Activated gamma-delta T cell treated with Interleukin-2 at 50 U/mL for 16 hours (primary cell): ENCODE measurements at regions not wholly inside any gene's neighbourhood (a gene's known extent, or its start where the extent isn't known, plus 50 kb on each side); places are given as distances from the start of the nearest gene placed in this dataset.

ENCODE experiments used
- DNase-seq: peaks from one replicate; pipeline ENCODE4 v3.0.0-alpha.2; 2020

DNA sequence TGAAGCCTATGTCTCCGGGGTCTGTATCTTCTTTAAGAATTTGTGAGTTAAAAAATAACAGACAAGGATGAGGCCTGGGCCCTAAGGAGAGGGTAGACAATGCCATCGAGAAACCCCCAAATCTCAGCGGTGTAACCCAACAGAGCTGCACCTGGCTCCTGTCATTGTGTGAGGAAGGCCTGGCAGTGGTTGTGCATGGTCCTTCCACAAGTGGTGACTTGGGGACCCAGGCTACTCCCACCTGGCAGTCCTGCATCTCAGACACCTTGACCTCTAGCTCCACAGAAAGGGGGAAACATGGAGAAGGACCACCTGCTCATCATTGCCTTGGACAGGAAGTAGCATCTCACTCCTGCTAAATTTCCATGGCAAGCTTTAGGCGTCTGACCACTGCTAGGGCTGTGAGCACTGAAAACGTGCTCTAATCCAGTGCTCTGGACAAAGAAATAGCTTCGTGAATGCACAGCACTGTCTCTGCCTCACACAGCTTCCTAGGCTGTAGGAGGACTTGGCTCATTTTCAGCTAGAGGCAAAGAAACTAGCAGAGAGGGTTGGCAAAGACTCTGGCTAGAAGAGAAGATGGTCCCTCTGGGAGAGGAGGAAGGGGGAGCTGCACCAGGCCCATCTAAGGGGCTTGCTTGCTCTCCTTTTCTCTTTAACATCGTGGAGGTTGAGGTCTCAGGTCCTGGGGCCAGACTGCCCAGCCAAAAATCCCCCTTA, 273.9 kb upstream of the ZMIZ1 start:
- no peak for DNase-seq

DNA sequence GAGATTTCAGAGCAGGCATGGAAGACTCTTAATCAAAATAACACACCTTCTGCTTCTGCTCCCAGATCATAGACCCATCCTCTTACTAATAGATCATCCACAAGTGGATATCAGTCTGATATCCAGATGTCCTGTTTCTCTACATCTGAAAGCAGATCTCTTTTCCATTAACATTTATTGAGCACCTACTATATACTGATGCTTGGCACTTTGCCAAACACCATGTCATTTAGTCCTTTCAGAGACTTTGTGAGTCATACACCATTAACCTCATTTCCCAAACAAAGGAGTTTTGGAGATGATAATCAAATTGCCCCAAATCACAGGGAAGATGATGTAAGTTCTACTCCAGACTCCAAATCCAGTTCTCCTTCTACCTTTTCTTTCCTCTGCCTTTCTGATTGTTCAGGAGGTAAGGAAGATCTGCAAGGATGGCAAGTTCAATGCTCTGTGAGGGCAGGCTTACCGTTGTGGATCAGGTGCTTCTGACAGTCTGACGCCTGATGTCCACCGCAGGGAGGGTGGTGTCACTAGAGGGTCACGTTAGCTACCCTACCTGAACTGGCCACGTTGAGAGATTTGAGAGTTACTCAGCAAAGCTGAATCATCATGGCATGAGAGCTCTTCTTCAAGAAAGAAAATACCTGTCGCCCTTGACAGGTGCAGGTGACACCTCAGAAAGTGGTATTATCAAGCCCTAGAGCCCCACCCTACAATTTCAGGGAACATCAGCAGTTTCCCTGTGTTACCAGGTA, 269.6 kb upstream of the ZMIZ1 start:
- no peak for DNase-seq

DNA sequence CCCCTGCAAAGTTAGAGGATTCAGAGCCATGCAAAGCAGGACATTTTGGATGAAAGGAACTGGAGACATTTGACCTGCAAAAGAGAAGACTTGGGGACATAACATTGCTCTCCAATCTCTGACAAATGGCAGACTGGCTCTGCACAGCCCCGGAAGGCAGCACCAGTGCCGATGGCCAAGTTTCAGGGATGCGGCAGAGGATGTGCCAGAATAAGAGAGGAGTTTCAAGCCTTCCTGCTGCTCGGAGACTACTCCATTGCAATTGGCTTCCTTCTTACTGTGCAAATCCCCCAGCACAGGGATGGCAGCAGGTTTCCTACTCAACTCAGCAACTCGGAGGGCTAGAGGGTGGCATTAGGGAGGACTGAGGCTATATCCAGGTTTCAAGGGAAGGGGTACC, 268.8 kb upstream of the ZMIZ1 start:
- no peak for DNase-seq

DNA sequence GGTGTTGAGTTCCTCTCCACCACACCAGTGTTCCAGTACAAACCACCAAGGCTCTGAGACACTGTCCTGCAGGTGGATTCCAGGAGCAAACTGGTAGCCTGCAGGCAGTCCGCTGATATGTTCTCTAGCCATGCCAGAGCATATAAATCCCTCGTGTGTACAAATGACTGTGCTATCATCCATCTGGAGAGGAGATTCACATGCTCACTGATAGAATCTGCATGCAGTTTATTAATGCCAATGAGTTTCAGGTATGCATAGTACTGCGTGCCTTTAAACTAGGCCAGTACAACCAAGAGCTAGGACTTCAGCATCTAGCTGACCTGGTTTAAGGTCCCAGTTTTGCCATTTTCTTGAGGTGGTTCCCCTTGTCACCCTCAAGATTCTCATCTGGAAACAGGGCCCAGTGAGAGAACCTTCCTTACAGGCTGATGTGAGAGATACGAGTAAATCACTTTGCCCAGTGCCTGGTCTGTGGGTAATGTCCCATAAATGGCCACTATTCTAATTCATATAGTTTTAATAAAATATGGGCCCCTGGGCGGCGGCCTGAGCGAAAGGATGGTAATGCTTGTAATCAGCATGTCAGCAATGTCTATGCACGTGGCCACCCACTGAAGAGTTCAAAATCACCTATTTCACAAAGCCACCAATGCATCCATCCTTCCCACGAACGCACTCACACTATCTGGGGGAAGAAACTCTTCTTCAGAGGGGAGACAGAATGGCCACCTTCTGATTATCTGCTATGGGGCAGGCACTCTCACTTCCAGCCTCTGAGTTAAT, 268.0 kb upstream of the ZMIZ1 start:
- DNase-seq, result no peak

- no peak for DNase-seq
Measured at GRCh38 chr10:78802431-78802830, 266.3 kb upstream of the ZMIZ1 start.

DNA sequence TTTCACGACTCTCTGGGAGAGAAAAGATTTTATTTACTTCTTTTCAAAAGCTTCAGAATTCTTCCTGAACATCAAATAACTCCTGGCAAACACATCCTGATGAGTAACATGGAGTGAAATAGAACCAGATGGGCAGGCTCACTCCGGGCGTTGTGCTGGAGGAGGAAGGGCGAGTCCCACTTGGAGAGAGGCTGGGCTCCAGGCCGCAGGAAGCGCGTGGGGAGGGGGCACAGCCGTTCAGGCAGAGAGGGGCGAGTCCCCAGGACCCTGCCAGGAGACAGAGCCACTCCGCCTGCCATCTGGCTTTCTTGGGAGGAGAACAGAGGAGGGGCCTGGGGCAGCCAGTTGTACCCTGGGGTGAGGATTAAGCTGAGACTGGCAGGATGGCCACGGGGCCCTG, 265.9 kb upstream of the ZMIZ1 start:
- no peak for DNase-seq

DNA sequence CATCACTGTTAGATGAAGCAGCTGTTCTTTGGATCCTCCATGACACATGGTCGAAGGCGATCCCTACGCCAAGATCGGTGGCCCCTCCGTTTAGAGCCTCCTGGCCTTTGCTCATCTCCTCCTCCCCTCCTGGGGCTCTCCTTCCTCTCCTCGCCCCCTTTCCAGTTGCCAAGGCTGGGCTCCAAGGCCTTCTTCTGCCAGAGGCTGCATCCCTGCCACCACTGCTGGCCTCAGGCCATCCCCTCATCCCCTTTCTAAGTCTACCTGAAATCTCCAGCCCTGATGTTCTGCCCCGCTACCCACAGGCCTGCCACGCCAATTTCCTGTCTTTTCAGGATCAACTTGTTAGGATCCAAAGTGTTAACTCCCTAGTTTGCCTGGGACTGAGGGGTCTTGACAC, 265.1 kb upstream of the ZMIZ1 start:
- no peak for DNase-seq

DNA sequence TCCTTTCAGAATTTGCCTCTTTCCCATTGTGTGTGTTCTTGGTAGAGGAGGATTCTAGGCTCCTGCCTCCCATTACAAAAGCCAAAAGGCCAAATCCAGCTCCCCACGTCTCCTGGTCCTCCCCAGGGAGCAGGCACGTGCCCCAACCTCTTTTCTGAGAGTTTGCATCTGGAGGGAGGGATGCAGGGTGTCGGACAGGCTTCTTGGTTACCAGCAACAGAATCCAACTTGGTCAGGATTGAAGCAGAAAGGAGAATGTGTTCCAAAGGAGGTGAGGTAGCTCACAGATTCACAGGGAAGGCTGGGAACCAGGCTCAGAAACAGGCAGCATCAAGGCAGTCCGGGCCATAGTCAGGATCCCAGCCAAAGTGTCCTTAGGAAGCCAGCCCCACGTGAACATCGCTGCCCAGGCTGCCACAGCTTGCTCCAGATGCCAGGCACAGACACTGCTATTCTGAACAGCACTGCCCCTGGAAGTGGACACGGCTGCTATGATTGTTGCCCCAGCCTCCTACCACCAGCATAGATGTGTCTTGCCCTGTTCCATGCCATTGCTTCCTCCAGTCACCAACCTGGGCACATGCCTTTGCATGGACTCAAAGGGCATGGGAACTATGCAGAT, 264.2 kb upstream of the ZMIZ1 start:
- no peak for DNase-seq

- no peak for DNase-seq
Measured at GRCh38 chr10:78805176-78805575, 263.6 kb upstream of the ZMIZ1 start.

DNA sequence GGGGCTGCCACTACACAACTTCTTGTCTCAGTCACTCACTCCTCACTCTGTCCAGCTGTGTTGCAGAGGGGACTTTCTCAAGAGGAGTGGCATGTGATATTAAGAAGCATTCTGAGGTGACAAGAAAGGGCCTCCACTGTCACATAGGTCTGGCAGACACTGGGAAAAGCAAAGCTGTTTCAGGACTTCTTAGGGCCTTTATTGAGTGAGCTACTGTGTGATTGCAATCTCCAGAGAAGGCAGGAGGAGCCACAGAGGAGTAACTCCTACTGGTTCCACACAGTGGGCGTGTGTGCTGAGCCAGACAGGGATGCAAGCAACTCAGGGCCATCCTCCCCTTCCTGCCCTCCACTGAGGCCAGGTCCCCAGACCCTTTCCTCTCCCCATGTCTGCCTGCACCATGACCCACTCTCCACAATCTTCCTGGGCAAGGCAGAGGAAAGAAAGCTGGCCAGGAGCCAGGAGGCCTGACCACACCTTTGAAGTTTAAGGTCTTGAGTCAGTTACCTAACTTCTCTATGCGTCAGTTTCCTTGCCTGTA, 262.0 kb upstream of the ZMIZ1 start:
- no peak for DNase-seq

DNA sequence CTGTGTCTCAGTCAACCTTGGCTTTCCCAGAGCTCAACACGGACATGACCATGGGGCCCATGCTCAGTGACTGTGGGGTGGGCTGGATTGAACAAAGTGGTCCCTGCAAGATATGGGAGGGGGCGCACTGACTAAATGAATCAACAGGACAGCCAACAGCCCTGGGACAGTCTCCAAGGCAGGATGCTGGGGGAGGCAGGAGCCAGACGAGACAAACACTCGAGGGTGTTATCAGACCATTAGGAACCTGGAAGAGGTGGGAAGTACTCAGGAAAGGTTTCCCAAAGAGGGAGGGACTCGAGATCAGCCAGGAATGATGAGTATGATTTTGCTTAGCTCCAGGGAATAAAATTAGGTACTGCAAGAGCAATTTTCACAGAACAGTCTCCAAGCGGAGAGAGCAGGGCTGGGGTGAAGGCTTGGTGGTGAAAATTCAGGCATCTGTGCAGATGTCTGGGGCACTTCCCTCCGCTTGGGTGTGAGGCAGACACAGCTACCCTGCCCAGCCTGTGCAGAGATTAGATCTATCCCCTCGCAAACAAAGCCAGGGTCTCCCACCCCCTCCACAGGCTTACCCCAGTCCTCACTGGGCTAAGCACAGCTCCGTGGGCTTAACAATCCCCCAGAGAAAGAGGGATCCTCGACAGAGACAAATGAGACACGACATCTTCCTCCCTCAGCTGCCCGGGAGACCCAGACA, 261.1 kb upstream of the ZMIZ1 start:
- DNase-seq, result no peak

DNA sequence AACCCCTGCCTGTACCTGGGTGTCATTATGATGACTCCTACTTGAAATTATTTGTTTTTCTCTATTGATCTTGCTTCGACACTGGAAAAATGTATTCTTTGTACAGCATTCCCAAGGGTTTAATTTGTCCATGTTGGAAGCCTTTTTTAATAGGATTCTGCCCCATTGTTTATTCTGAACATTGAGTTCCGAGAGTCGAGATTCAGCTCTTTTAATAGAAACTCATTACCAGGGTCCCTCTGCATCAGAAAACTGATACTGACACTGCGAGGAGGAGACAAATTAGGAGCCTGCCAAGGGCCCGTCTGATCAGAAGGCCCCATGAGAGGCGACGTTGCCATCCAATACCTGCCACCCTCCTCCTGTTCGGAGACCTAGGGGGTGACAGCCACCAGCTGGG, 260.5 kb upstream of the ZMIZ1 start:
- no peak for DNase-seq

DNA sequence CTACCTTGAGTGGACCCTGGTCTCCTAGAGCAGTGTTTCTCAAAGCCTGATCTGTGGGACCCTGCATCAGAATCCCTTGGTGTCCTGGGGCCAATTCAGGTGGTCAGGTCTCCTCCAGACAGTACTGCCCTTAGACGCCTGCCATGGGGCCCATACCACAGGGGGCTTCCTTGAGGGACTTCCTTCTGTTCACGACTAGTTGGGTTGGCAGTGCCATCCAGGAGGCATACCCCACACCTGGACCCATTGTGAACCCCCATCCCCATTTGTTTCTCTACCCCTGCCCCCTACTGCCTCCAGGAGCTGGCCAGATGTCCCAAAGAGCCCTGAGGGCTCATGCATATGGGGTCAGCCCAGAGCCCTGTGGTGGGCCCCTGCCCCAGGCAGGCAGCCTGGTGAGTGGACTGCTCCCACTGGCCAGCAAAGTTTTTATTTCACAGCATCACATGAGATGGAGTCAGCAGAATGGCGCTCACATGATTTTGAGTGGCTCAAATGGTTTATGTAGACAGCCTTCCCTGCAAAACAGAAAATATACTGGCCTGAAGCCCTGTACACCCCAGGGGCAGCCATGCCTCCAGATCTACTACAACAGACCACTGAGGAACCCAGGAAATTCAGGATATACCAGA, 259.9 kb upstream of the ZMIZ1 start:
- DNase-seq, result no peak

GRCh38 chr10:78811174-78811573, 257.6 kb upstream of the ZMIZ1 start:
- DNase-seq, result no peak

DNA sequence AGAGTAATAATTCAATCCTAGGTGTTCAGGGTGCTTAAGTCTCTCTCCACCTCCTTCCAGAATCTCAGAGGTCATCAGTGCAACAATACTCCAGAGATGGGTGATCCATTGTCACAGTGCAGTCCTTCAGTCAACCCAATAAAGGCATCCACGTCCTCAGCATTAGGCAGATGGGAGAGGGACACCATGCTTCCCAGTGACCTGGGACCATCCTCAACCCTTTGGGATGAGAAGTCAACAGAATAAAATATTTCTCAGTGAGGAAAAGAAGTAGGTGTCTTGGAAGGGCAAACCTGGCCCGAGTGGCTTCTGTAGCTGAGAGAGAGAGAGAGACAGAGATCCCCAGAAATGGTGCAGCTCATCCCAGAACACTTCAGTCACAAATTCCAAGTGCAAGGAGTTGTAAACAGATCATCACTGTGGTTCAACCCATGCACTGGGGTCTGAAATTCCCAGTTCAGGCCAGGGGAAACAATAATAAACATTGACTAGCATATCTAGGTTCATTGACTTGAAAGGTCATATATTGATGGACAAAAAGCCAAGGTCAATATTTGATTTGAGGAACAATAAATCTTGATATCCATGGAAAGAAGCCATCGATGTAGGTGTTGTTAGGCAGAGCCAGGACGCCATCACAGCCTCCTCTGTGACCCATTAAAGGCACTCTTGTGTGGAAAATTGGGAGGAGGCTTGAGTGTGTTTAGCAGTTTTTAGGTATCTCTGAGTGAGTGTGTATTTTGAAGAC, 256.0 kb upstream of the ZMIZ1 start:
- no peak for DNase-seq

DNA sequence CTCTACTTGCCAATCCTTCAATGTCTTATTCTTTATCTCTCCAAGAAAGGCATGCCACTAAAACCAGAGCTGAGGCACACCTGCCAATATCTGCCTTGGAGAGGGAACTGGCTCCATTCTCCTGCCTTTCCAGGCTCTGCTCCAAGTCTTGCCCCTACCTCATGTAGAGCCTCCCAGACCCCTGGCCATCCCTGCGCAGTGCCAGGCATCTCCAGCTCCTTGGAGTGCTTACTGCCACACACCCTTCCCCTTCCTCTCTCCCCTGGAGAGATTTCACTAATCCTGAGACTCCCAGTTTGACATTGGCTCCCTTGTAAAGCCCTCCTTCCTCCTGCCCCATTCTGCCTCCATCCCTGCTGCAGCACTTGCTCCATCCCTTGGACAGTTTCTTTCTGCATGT, 255.2 kb upstream of the ZMIZ1 start:
- no peak for DNase-seq

DNA sequence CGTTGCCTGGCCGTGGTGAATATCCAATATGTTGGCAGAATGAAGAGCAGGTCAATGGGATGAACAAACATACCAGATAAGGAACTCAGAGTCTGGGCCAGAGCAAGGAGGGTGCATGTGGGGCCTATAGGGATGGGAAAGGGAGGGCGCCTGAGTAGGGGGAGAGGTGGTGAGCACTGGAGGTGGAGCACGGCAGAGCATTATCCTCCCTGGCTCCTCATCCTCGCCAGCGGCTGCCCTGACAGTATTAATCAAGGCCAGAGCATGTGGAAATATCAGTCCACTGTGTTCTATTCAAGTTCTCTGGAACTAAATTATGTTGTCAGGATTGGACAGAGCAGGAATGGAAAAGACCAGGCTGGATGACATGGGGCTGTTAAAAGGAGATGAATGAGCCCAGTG, 254.8 kb upstream of the ZMIZ1 start:
- no peak for DNase-seq

DNA sequence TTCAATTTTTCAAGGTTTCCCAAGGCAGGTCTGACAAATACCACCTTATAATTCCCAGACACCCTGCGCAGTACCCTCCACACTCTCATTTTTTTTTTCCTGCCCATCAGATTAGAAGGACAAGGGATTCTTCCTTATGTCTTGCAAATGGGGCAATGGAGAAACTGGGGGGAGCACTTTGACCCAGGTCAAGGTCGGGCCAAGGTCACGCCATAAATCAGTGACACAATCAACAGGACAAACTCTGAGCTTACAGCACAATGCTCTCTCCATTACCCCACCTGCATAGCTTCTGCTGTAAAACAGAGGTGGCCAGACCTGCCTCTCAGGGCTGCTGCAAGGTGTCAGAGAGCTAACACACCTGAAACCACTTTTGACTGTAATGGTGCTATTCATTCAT, 254.4 kb upstream of the ZMIZ1 start:
- DNase-seq, result no peak

DNA sequence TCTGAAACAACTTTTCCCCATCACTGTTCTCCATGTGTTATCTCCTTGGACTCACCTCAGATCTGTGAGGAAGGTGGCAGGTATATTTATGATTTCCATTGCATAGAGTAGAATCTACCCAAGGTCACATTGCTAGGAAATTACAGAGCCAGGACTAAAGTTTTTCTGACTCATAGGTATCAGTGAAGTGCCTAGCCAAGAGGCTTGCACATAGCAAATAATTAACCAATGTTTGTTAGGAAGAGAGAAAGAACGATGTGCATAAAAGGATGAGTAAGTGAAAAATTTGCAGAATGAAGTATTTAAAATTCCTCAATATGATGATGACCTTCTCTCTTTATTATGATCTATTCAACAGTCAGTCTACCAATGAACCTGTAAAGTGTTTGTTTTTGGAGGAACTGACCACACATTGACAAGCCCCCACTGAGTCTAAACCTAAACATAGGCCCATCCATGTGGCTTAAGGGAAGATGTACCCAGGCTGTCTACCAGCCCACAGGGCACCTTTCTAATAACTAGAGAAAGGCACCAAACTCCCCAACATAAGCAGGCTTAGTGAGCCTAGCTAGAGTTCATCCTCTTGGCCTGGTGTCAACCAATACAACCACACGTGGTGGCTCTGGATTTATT, 252.9 kb upstream of the ZMIZ1 start:
- DNase-seq, result no peak

GRCh38 chr10:78817361-78817760, 251.4 kb upstream of the ZMIZ1 start:
- no peak for DNase-seq

DNA sequence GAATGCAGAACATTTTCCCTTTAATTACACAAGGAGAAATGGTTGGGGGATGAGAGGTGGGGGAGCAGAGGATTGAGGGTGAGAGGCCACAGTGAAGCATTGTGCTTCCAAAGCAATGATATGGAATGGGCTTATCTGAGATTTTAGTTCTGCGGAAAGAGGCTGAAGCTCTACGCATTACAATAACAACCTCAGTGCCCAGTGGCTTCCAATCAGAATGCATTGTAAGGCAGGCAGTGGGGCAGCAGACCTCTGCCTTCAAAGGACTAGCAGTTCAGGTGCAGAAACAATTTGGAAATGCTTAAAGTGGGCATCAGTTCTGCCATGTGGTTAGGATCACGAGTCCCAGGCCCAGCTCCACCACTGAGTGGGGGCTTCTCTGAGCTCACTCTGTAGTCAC, 251.0 kb upstream of the ZMIZ1 start:
- no peak for DNase-seq
